K562 (cell line): ENCODE measurements at regions not wholly inside any gene's neighbourhood (a gene's known extent, or its start where the extent isn't known, plus 50 kb on each side); places are given as distances from the start of the nearest gene placed in this dataset.

Experiments
- ATAC-seq: fragments of 200-7000 bp; cut with Tn5 transposase; 3 replicates; pipeline ENCODE4 v1.9.1; 2020; ENCODE audit warnings: moderate library complexity
- BruUV-seq: library from RNA; stranded (reverse); fragments of 400-500 nt; replicated peaks from 2 replicates; lab custom pipeline; 2021; lab: Mats Ljungman, UMichigan
- CTCF ChIA-PET: fragments of 300-600 bp; formaldehyde crosslinking; extraction: SDS; loops from one replicate; lab custom pipeline; 2021; ENCODE audit warnings: low intra/inter-chr PET ratio; lab: Yijun Ruan, JAX
- POLR2A ChIA-PET: fragments of 300-600, 350-650 bp; sonication (Branson Sonifier 250); formaldehyde crosslinking; extraction: SDS; loops from one replicate; lab custom pipeline; 2021; ENCODE audit warnings: antibody characterized with exemption, inconsistent platforms; lab: Yijun Ruan, JAX
- DNase-seq, 4 experiments: peaks; one replicate each; pipeline versions ENCODE4 v3.0.0 to v3.0.0-alpha.2; 2011 to 2018; ENCODE audit warnings: low spot score in 3 of 4, mixed read lengths in 3 of 4; ENCODE audit errors: extremely low read depth in 1 of 4
- FAIRE-seq: peaks from 2 replicates; lab custom pipeline; 2011; peaks lifted over from hg19 to GRCh38; lab: Jason Lieb, UNC
- H2AFZ ChIP-seq: 2 replicates; pipeline ENCODE4 v1.6.0; 2011; ENCODE audit warnings: low read depth, low read length, control low read depth, inconsistent platforms
- H3K27ac ChIP-seq: fragments of 200-600 bp; 3 replicates; pipeline ENCODE4 v1.8.0; 2011; ENCODE audit warnings: low read depth, mild to moderate bottlenecking, control low read depth, inconsistent platforms, low read length, moderate library complexity, mixed read lengths; ENCODE audit errors: extremely low read depth
- H3K27me3 ChIP-seq, 2 experiments: fragments of 300-600 bp in 1 of 2; 2 replicates in 1 of 2; 3 replicates in 1 of 2; pipeline versions ENCODE4 v1.6.0 to v1.8.0; 2011; ENCODE audit warnings: inconsistent platforms in 2 of 2, low read length in 2 of 2, mild to moderate bottlenecking in 1 of 2, mixed read lengths in 1 of 2, moderate library complexity in 1 of 2; ENCODE audit not compliant: control insufficient read depth in 2 of 2, insufficient read depth in 2 of 2
- H3K36me3 ChIP-seq: fragments of 300-600 bp; 3 replicates; pipeline ENCODE4 v1.8.0; 2011; ENCODE audit warnings: mild to moderate bottlenecking, low read length, inconsistent platforms; ENCODE audit not compliant: control insufficient read depth, insufficient read depth
- H3K4me1 ChIP-seq, 2 experiments: fragments of 200-600 bp in 1 of 2; replicated peaks in 1 of 2; 2 replicates in 1 of 2; 3 replicates in 1 of 2; pipeline versions ENCODE4 v1.5.1 to v1.8.0; 2011; ENCODE audit warnings: inconsistent platforms in 2 of 2, low read length in 2 of 2, mild to moderate bottlenecking in 1 of 2, mixed read lengths in 1 of 2, moderate library complexity in 1 of 2; ENCODE audit not compliant: control insufficient read depth in 2 of 2, insufficient read depth in 2 of 2
- H3K4me2 ChIP-seq: 2 replicates; pipeline ENCODE4 v1.6.1; 2011; ENCODE audit warnings: low read length, control low read depth, inconsistent platforms, mixed read lengths; ENCODE audit not compliant: insufficient read depth
- H3K4me3 ChIP-seq: fragments of 200-600 bp; sonication (generic), shearing (Covaris generic); 2 replicates; pipeline ENCODE4 v1.5.1; 2016; ENCODE audit warnings: control low read depth, inconsistent platforms
- H3K79me2 ChIP-seq: fragments of 200-600 bp; 3 replicates; pipeline ENCODE4 v1.8.0; 2011; ENCODE audit warnings: low read length, inconsistent platforms; ENCODE audit not compliant: control insufficient read depth, insufficient read depth
- H3K9ac ChIP-seq, 2 experiments: 2 replicates each; pipeline versions ENCODE4 v1.6.0 to v1.6.1; 2011; ENCODE audit warnings: low read depth in 2 of 2, low read length in 2 of 2, control low read depth in 1 of 2, inconsistent platforms in 1 of 2, mild to moderate bottlenecking in 1 of 2, mixed read lengths in 1 of 2; ENCODE audit not compliant: insufficient read depth in 1 of 2
- H3K9me1 ChIP-seq: one replicate; pipeline ENCODE4 v1.6.0; 2011; ENCODE audit warnings: inconsistent platforms, mild to moderate bottlenecking, low read length, moderate library complexity; ENCODE audit not compliant: control insufficient read depth, insufficient read depth
- H3K9me3 ChIP-seq: replicated peaks from 2 replicates; pipeline ENCODE4 v1.5.1; 2011; ENCODE audit warnings: low read depth, low read length, inconsistent platforms; ENCODE audit not compliant: control insufficient read depth, insufficient read depth
- H4K20me1 ChIP-seq: replicated peaks from 2 replicates; pipeline ENCODE4 v1.6.1; 2011; ENCODE audit warnings: low read length, inconsistent platforms, mixed read lengths; ENCODE audit not compliant: control insufficient read depth, insufficient read depth
- CBFB ChIP-seq: sonication (generic); formaldehyde crosslinking; IDR thresholded peaks from 2 replicates; pipeline ENCODE4 v1.4.0; 2020; ENCODE audit warnings: mild to moderate bottlenecking, missing genetic modification reagents
- CTCFL ChIP-seq: IDR thresholded peaks from 2 replicates; pipeline ENCODE4 v1.6.1; 2011; ENCODE audit warnings: borderline replicate concordance, low read depth, mild to moderate bottlenecking, moderate library complexity, low read length; ENCODE audit not compliant: insufficient read depth, poor library complexity, severe bottlenecking
- KLF16 ChIP-seq: IDR thresholded peaks from 2 replicates; pipeline ENCODE4 v1.6.1; 2016; ENCODE audit warnings: antibody characterized with exemption
- NFIX ChIP-seq: fragments of 250-450 bp; sonication (Bioruptor Pico); IDR thresholded peaks from 2 replicates; pipeline ENCODE4 v1.4.0; 2020; ENCODE audit warnings: low read depth, mild to moderate bottlenecking, moderate library complexity
- NFYB ChIP-seq: IDR thresholded peaks from 2 replicates; pipeline ENCODE4 v1.6.1; 2011; ENCODE audit warnings: mild to moderate bottlenecking, moderate library complexity; ENCODE audit not compliant: insufficient read length; ENCODE audit errors: extremely low read depth
- PTTG1 ChIP-seq: fragments of 450-650 bp; IDR thresholded peaks from 2 replicates; pipeline ENCODE4 v1.6.1; 2016; ENCODE audit warnings: low read depth, mild to moderate bottlenecking, missing genetic modification characterization, missing compliant biosample characterization
- TCFL5 ChIP-seq: fragments of 250-450 bp; sonication (Bioruptor Pico); conservative IDR thresholded peaks from 2 replicates; pipeline ENCODE4 v1.6.1; 2021; ENCODE audit warnings: mild to moderate bottlenecking, moderate library complexity, matching md5 sums
- TFAM ChIP-seq: fragments of 250-450 bp; sonication (Bioruptor Pico); conservative IDR thresholded peaks from 2 replicates; pipeline ENCODE4 v1.5.0; 2021; ENCODE audit warnings: mild to moderate bottlenecking, moderate library complexity
- TRIM28 ChIP-seq: fragments of 450-650 bp; IDR thresholded peaks from 2 replicates; pipeline ENCODE4 v1.6.1; 2017
- ZC3H4 ChIP-seq: sonication (generic); formaldehyde crosslinking; IDR thresholded peaks from 2 replicates; pipeline ENCODE4 v1.9.0; 2021; ENCODE audit warnings: missing genetic modification reagents, borderline replicate concordance
- ZNF121 ChIP-seq: sonication (generic); formaldehyde crosslinking; conservative IDR thresholded peaks from 2 replicates; pipeline ENCODE4 v1.8.0; 2022; ENCODE audit warnings: missing genetic modification reagents
- ZNF263 ChIP-seq: sonication (generic); formaldehyde crosslinking; IDR thresholded peaks from 2 replicates; pipeline ENCODE4 v1.8.0; 2022; ENCODE audit warnings: mild to moderate bottlenecking, missing genetic modification reagents, borderline replicate concordance
- ZNF766 ChIP-seq: fragments of 200-800 bp; sonication (Bioruptor generic); conservative IDR thresholded peaks from 2 replicates; pipeline ENCODE4 v1.6.1; 2016; ENCODE audit warnings: missing genetic modification characterization, missing compliant biosample characterization
- WGBS: fragments of 100-300 bp; shearing (Covaris generic); methylation state at CpG from one replicate; pipeline ENCODE4 v1.1.6; 2016; ENCODE audit warnings: low coverage, mixed read lengths; ENCODE audit not compliant: insufficient coverage; ENCODE audit errors: missing lambda C conversion rate; 5-methylcytosine and 5-hydroxymethylcytosine counted together
- in situ Hi-C: fragments of 300-500 bp; cut with MboI; formaldehyde crosslinking; loops from 4 replicates; pipeline ENCODE4 v1.15.0; 2018; ENCODE audit warnings: inconsistent platforms, mixed read lengths
- intact Hi-C: fragments of 100-400 bp; cut with micrococcal nuclease; formaldehyde crosslinking; loops from 2 replicates; pipeline ENCODE4 v1.14.2; 2022

DNA sequence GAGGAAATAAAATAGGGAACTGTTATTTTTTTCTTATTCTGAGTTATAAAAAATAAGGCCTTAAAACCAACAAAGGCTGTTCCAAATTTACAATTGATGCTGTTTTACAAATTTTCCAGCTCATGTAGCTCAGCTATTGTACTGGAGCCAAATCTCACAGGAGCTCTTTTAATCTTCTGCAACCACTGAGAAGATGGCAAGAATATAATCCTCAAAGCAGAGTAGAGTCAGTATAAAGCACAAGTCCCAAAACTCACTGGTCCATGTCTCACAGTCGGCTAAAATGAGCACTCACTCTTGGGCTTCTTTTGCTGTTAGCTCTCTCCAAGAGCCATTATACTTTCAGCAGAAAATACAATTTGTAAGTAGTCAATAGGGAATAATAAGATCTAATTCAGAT is 1074.4 kb upstream of the PRR20A start:
- ATAC-seq = no peak
- no peak overlapping the region for H3K4me3 ChIP-seq
- CTCF ChIA-PET = no interaction called here
- FAIRE-seq = no peak
- no CpG with 5 or more reads among the region's 1 CpG for WGBS
- H3K36me3 ChIP-seq = no peaks in the 10 kb centered on the region
- no peaks in the 10 kb centered on the region for H3K9me3 ChIP-seq
- no peak overlapping the region for H3K4me2 ChIP-seq
- in situ Hi-C loops (no loop called here), intact Hi-C loops (no loop called here)
- no peaks in the 10 kb centered on the region for H3K4me1 ChIP-seq
- H2AFZ ChIP-seq = no peak overlapping the region
- H3K9me1 ChIP-seq = no peaks in the 10 kb centered on the region
- H4K20me1 ChIP-seq = no peaks in the 10 kb centered on the region
- no peak overlapping the region for H3K27ac ChIP-seq
- H3K79me2 ChIP-seq = no peaks in the 10 kb centered on the region
- TF ChIP-seq CBFB (CRISPR knock-in tag) = no peak
- TF ChIP-seq NFYB = no peak
- TF ChIP-seq KLF16 = no peak
- no peak for TF ChIP-seq TRIM28
- no peak for TF ChIP-seq ZNF121 (CRISPR knock-in tag)
- TF ChIP-seq TCFL5 (CRISPR knock-in tag) = no peak
- TF ChIP-seq CTCFL = no peak
- TF ChIP-seq ZNF263 (CRISPR knock-in tag) = no peak
- TF ChIP-seq ZNF766 (CRISPR knock-in tag) = no peak
- no peak for TF ChIP-seq PTTG1 (tag)
- TF ChIP-seq ZC3H4 (CRISPR knock-in tag) = no peak
- TF ChIP-seq TFAM = no peak
- no peak for TF ChIP-seq NFIX (CRISPR knock-in tag)
- POLR2A ChIA-PET = no interaction called here
- H3K9ac ChIP-seq = no peak overlapping the region
- H3K27me3 ChIP-seq = no peaks in the 10 kb centered on the region
- DNase-seq = no peak
- BruUV-seq = no TSS peak
